ENCODE measurements at regions not wholly inside any gene's neighbourhood (a gene's known extent, or its start where the extent isn't known, plus 50 kb on each side); places are given as distances from the start of the nearest gene placed in this dataset.
A peak's percentile ranks its signal among the peaks of the same experiment; 100 is the strongest.

DNA sequence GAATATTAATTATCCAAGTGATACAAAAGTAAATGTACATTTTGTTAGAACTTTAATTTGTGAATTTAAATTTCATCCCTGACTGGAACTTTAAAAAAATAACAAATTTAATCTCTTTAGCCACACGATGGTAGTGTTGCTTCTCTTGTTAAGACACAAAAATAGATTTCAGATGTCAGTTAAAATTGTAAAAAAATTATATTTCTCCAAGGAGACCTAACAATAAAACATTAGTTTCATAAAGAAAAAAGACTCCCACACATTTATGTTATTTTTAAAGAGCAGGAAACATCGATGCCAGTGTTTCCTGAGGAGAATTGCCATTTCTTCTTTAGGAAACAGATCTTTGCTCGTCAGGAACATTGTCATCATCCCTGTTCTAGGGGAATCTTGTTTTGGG lies 74.0 kb upstream of the DEPDC1 start:
- no peak for DNase-seq
- Histone ChIP-seq H3K4me1 (ENCODE audit: control insufficient read depth in 1 of 2, insufficient read depth in 2 of 2, low read depth in 1 of 2, low read length in 1 of 2) (no peaks in the 10 kb centered on the region; a peak in 1 of 4 replicates), H3K27ac (ENCODE audit: low read depth in 2 of 2, low read length in 1 of 2) (peak overlapping the region in 1 of 2 experiments; percentile 5; a peak in 1 of 4 replicates), H3K4me3 (ENCODE audit: low read depth in 2 of 2, low read length in 1 of 2) (no peak overlapping the region), H3K27me3 (ENCODE audit: insufficient read depth) (no peaks in the 10 kb centered on the region), H3K79me2 (ENCODE audit: insufficient read depth) (no peaks in the 10 kb centered on the region), H3K4me2 (no peak overlapping the region), H3K9ac (no peak overlapping the region), H3K9me3 (no peaks in the 10 kb centered on the region), H4K20me1 (ENCODE audit: insufficient read depth) (no peaks in the 10 kb centered on the region), H2AFZ (ENCODE audit: low read depth) (peak overlapping the region; percentile 16; the same call in 1 of the 2 replicates), H3K36me3 (replicated peaks in 1 of 2; ENCODE audit: control insufficient read depth in 1 of 2, insufficient read depth in 2 of 2, low read length in 1 of 2) (no peaks in the 10 kb centered on the region), H3F3A (replicated peaks; ENCODE audit: insufficient read depth) (no peaks in the 10 kb centered on the region), H3K9me2 (no peaks in the 10 kb centered on the region)
- CTCF ChIA-PET = interaction anchor here (1.0 to 1.1 kb wide), 2 partner anchors 100 to 1167 kb away, joined by 3 to 4 read pairs; no protein-coding TSS in a partner anchor
- 32% methylated on average over 3 of the region's 3 CpGs for WGBS (ENCODE audit: low lambda C conversion rate)
- POLR2A ChIA-PET = no interaction called here
- TF ChIP-seq, protein P1, sequence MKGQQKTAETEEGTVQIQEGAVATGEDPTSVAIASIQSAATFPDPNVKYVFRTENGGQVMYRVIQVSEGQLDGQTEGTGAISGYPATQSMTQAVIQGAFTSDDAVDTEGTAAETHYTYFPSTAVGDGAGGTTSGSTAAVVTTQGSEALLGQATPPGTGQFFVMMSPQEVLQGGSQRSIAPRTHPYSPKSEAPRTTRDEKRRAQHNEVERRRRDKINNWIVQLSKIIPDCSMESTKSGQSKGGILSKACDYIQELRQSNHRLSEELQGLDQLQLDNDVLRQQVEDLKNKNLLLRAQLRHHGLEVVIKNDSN (IDR thresholded peaks at IDR 0.05; ENCODE audit: borderline replicate concordance, low read depth) = no peak
- TF ChIP-seq, protein P2, sequence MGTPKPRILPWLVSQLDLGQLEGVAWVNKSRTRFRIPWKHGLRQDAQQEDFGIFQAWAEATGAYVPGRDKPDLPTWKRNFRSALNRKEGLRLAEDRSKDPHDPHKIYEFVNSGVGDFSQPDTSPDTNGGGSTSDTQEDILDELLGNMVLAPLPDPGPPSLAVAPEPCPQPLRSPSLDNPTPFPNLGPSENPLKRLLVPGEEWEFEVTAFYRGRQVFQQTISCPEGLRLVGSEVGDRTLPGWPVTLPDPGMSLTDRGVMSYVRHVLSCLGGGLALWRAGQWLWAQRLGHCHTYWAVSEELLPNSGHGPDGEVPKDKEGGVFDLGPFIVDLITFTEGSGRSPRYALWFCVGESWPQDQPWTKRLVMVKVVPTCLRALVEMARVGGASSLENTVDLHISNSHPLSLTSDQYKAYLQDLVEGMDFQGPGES (IDR thresholded peaks at IDR 0.05; ENCODE audit: low read depth, low read length) = no peak
- TF ChIP-seq RAD21 (IDR thresholded peaks at IDR 0.05; ENCODE audit: low read length) (peak; percentile 32; the same call in 1 of the 2 replicates), POLR2AphosphoS5 (IDR thresholded peaks at IDR 0.05; ENCODE audit: low read depth, low read length) (no peak), NRF1 (IDR thresholded peaks at IDR 0.05; ENCODE audit: low read depth, low read length) (no peak)
- TF ChIP-seq, protein P3, sequence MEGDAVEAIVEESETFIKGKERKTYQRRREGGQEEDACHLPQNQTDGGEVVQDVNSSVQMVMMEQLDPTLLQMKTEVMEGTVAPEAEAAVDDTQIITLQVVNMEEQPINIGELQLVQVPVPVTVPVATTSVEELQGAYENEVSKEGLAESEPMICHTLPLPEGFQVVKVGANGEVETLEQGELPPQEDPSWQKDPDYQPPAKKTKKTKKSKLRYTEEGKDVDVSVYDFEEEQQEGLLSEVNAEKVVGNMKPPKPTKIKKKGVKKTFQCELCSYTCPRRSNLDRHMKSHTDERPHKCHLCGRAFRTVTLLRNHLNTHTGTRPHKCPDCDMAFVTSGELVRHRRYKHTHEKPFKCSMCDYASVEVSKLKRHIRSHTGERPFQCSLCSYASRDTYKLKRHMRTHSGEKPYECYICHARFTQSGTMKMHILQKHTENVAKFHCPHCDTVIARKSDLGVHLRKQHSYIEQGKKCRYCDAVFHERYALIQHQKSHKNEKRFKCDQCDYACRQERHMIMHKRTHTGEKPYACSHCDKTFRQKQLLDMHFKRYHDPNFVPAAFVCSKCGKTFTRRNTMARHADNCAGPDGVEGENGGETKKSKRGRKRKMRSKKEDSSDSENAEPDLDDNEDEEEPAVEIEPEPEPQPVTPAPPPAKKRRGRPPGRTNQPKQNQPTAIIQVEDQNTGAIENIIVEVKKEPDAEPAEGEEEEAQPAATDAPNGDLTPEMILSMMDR (IDR thresholded peaks at IDR 0.05) = peak; percentile 32

DNA sequence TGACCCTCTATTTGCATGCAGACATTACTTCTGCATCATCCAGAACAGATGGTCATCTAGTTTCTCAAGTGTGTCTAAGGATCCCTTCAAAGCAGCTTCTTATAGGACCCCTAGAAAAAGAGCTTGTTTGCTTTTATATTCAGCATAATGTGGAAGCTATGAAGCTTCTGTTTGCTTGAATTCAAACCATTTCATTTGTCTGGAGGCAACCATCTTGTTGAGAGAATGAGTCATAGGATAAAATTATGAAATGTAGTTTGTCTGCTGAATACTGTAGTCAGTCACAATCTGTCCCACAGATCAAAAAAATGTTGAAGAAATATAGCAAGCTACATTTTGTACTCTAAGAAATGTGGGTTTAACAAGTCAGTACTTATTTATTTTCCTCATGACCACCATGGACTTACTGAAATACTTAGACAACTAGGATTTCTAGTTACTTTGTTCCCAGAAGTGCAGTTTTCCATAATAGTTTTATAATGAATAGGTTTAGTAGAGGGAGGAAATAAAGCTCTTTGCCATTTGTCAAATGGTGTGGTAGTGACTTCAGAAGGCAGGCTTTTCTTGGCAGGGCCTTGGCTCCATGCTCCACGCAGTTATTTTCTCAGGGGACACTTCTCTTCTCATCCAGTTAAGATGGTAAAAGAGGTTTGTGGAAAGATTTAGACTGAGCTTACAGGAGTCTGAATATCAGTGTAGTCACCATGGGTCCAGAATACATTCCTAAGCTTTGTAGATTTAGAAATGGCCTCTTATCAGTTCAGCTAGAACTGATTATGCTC lies 74.8 kb upstream of the DEPDC1 start:
- CTCF ChIA-PET = interaction anchor here (0.8 to 1.1 kb wide), 4 partner anchors 11 to 1166 kb away, joined by 3 to 5 read pairs (median 4); no protein-coding TSS in a partner anchor
- POLR2A ChIA-PET = no interaction called here
- H2AFZ ChIP-seq (ENCODE audit: low read depth) = no peak overlapping the region
- H3K9ac ChIP-seq = no peak overlapping the region
- peak overlapping the region in 1 of 2 experiments; percentile 5; a peak in 1 of 4 replicates for H3K27ac ChIP-seq (ENCODE audit: low read depth in 2 of 2, low read length in 1 of 2)
- peak overlapping the region; percentile 22; the same call in 1 of the 2 replicates for H3K4me2 ChIP-seq
- DNase-seq = no peak
- no peaks in the 10 kb centered on the region for H3K79me2 ChIP-seq (ENCODE audit: insufficient read depth)
- H3K27me3 ChIP-seq (ENCODE audit: insufficient read depth) = no peaks in the 10 kb centered on the region
- H4K20me1 ChIP-seq (ENCODE audit: insufficient read depth) = no peaks in the 10 kb centered on the region
- H3K9me2 ChIP-seq = no peaks in the 10 kb centered on the region
- no peak overlapping the region for H3K4me3 ChIP-seq (ENCODE audit: low read depth in 2 of 2, low read length in 1 of 2)
- no peaks in the 10 kb centered on the region for H3K36me3 ChIP-seq (replicated peaks in 1 of 2; ENCODE audit: control insufficient read depth in 1 of 2, insufficient read depth in 2 of 2, low read length in 1 of 2)
- whole genome bisulfite sequencing (ENCODE audit: low lambda C conversion rate) = 46% methylated on average over 1 of the region's 1 CpG
- H3K4me1 ChIP-seq (ENCODE audit: control insufficient read depth in 1 of 2, insufficient read depth in 2 of 2, low read depth in 1 of 2, low read length in 1 of 2) = no peaks in the 10 kb centered on the region; a peak in 1 of 4 replicates
- H3F3A ChIP-seq (replicated peaks; ENCODE audit: insufficient read depth) = no peaks in the 10 kb centered on the region
- no peaks in the 10 kb centered on the region for H3K9me3 ChIP-seq
- TF ChIP-seq FOXJ3 (CRISPR knock-in tag; IDR thresholded peaks at IDR 0.05) (no peak), JUND (IDR thresholded peaks at IDR 0.05) (no peak), FOXM1 (IDR thresholded peaks at IDR 0.05; ENCODE audit: low read depth) (no peak), RFX5 (IDR thresholded peaks at IDR 0.05; ENCODE audit: low read length) (no peak), SMC3 (IDR thresholded peaks at IDR 0.05; ENCODE audit: low read depth, low read length) (no peak), FOSL2 (IDR thresholded peaks at IDR 0.05; ENCODE audit: borderline replicate concordance, low read depth) (no peak), POLR2AphosphoS5 (IDR thresholded peaks at IDR 0.05; ENCODE audit: low read depth, low read length) (no peak)
- TF ChIP-seq, protein P4, sequence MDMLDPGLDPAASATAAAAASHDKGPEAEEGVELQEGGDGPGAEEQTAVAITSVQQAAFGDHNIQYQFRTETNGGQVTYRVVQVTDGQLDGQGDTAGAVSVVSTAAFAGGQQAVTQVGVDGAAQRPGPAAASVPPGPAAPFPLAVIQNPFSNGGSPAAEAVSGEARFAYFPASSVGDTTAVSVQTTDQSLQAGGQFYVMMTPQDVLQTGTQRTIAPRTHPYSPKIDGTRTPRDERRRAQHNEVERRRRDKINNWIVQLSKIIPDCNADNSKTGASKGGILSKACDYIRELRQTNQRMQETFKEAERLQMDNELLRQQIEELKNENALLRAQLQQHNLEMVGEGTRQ (IDR thresholded peaks at IDR 0.05; ENCODE audit: borderline replicate concordance, low read depth, low read length) = no peak
- TF ChIP-seq, protein P5, sequence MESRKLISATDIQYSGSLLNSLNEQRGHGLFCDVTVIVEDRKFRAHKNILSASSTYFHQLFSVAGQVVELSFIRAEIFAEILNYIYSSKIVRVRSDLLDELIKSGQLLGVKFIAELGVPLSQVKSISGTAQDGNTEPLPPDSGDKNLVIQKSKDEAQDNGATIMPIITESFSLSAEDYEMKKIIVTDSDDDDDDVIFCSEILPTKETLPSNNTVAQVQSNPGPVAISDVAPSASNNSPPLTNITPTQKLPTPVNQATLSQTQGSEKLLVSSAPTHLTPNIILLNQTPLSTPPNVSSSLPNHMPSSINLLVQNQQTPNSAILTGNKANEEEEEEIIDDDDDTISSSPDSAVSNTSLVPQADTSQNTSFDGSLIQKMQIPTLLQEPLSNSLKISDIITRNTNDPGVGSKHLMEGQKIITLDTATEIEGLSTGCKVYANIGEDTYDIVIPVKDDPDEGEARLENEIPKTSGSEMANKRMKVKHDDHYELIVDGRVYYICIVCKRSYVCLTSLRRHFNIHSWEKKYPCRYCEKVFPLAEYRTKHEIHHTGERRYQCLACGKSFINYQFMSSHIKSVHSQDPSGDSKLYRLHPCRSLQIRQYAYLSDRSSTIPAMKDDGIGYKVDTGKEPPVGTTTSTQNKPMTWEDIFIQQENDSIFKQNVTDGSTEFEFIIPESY (IDR thresholded peaks at IDR 0.05; ENCODE audit: borderline replicate concordance, low read depth) = no peak
- TF ChIP-seq, protein P3 (IDR thresholded peaks at IDR 0.05) = no peak
- TF ChIP-seq, protein P1 (IDR thresholded peaks at IDR 0.05; ENCODE audit: borderline replicate concordance, low read depth) = no peak

All from SK-N-SH (cell line).